ENCODE measurements at regions not wholly inside any gene's neighbourhood (a gene's known extent, or its start where the extent isn't known, plus 50 kb on each side); places are given as distances from the start of the nearest gene placed in this dataset.

DNA sequence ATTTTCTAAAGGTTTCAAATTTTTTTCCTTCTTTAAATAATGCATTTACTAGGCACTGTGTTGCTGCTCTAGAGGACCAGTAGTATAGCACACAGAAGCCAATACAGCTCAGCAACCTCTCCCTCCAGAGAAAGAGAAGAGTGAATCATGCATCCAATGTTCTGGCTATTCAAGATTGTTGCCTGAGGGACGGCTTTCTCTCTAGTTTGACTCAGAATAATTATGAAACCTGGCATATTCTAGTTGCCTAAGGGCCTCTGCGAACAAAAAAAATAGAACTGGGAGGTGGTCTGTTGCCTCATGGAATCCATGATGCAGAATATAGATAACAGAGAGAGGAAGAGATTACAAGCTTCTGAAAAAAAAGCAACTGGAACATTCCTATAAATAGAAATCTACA, 1233.3 kb upstream of the PABPC4L start:
- TF ChIP-seq, protein P1, sequence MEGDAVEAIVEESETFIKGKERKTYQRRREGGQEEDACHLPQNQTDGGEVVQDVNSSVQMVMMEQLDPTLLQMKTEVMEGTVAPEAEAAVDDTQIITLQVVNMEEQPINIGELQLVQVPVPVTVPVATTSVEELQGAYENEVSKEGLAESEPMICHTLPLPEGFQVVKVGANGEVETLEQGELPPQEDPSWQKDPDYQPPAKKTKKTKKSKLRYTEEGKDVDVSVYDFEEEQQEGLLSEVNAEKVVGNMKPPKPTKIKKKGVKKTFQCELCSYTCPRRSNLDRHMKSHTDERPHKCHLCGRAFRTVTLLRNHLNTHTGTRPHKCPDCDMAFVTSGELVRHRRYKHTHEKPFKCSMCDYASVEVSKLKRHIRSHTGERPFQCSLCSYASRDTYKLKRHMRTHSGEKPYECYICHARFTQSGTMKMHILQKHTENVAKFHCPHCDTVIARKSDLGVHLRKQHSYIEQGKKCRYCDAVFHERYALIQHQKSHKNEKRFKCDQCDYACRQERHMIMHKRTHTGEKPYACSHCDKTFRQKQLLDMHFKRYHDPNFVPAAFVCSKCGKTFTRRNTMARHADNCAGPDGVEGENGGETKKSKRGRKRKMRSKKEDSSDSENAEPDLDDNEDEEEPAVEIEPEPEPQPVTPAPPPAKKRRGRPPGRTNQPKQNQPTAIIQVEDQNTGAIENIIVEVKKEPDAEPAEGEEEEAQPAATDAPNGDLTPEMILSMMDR (IDR thresholded peaks at IDR 0.05 in 4 of 5, conservative IDR thresholded peaks at IDR 0.05 in 1 of 5), result no peak
- no peak for TF ChIP-seq POLR2A (IDR thresholded peaks at IDR 0.05)

All from gastrocnemius medialis (tissue), 4 donors.